Renal cortical epithelial cell (primary cell): ENCODE measurements at regions not wholly inside any gene's neighbourhood (a gene's known extent, or its start where the extent isn't known, plus 50 kb on each side); places are given as distances from the start of the nearest gene placed in this dataset.
A peak's percentile ranks its signal among the peaks of the same experiment; 100 is the strongest.
"Not testable (repeated sequence)": the region's sequence is repeated elsewhere in the genome, so short reads cannot be mapped to it uniquely, and the experiment has no call there.

Experiments
- DNase-seq: peaks from one replicate; pipeline ENCODE4 v3.0.0-alpha.2; 2011; ENCODE audit warnings: low read depth

GRCh38 chr11:98330306-98330705, 690.4 kb upstream of the CNTN5 start:
- DNase-seq, result not testable (repeated sequence)

GRCh38 chr11:98358551-98358950, 662.2 kb upstream of the CNTN5 start:
- DNase-seq, result no peak

DNA sequence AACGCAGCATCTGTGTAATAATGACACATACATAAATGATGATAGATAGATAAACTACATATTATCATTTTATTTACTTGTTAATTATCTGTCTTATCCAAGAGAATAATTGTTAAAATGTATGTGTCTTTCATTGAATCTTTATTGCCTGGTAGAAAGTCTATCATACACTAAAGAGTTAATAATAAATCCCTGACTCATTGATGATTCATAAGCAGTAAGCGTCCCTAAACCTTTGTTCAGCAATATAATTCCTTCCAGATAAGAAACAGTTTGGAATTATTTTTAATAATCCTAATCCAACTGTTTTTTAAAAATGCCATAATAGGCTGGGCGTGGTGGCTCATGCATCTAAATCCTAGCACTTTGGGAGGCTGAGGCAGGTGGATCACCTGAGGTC, 655.6 kb upstream of the CNTN5 start:
- DNase-seq, result peak; percentile 13

DNA sequence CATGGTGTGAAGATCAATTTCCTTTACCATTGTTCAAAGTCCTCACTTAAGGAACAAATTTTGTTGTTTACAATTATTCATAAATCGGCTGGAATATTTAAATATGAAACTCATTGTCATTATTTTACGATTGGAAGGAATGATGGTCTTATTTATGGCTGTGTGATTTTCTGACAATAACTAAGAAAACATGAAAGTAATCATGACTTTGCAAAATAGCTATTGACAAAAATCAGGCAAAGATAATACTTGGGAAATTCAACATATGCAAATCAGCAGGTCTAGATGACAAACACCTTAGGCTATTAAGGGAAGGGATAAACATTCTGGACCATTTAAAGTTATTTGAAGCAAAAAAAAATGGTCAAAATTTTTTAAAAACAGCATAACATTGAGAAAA, 654.8 kb upstream of the CNTN5 start:
- DNase-seq, result no peak

DNA sequence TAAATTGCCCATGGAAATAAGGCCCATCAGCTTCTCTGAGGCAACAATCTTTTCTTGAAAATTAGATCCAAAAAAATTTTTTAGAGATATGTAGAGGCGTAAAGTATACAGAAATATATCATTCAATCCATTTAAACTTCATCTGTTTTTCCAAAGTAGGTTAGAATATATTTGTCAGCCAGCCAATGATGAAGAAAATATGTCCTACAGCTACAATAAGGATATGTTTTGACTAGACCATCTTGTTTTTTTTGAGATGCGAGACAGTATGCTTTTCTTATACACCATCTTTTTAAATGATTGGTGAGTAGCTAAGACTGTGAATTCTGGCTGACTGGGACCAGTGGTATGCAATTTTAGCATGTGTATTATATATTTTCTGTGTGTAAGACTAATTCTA, 630.4 kb upstream of the CNTN5 start:
- DNase-seq, result no peak

DNA sequence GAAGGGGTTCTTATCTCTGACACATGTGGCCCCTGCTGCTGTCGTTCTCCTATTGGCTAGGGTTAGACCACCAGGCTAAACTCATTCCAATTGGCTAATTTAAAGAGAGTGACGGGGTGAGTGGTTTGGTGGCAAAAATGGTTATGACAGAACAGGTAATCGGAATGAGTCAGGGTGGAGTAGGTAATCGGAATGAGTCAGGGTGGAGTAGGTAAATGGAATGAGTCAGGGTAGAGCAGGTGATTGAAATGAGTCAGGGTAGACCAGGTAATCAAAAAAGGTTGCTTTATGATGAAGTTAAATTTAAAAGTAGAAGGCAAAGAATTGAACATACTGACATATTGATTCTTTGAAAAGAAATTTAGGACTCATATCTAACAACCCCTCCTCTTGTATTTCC, 626.2 kb upstream of the CNTN5 start:
- not testable (repeated sequence) for DNase-seq

GRCh38 chr11:98398508-98398907, 622.2 kb upstream of the CNTN5 start:
- DNase-seq, result no peak

GRCh38 chr11:98409069-98409468, 611.7 kb upstream of the CNTN5 start:
- DNase-seq, result no peak

DNA sequence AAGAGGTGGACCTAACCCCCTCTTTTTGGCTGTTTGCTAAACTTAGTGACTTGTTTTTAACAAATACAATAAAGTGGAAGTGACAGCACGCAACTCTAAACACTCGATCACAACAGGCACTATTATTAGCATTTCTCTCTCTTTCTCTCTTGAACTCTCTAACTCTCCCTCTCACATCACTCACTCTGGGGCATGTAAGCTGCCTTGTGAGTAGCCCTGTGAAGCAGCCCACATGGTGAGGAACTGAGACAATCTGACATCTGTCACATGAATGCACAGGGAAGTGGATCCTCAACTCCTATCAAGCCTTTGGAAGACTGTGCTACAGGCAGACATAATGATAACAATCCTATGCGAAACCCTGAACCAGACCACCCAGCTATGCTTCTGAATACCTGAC, 609.0 kb upstream of the CNTN5 start:
- no peak for DNase-seq

DNA sequence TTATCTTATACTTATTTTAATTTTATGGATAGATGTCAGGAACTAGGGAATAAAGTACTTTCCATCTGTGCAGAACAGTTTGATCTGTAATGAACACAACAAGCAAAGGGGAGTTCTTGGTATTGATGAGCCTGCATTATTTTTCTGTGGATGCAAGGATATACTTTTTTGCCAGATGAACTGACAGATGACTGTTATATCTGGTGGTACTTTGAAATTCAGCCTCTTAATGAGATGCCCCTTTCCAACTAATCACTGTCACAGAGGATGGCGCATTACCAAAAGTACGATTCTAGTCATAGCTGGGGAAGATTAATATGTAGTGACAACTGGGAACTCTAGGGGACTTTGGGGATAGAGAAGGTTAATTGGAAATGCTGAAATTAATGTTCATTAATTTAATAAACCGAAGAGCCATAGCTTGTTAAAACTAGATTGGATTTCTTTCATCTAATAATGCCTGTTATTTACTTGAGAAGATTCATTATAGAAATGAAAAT, 603.4 kb upstream of the CNTN5 start:
- DNase-seq, result no peak

DNA sequence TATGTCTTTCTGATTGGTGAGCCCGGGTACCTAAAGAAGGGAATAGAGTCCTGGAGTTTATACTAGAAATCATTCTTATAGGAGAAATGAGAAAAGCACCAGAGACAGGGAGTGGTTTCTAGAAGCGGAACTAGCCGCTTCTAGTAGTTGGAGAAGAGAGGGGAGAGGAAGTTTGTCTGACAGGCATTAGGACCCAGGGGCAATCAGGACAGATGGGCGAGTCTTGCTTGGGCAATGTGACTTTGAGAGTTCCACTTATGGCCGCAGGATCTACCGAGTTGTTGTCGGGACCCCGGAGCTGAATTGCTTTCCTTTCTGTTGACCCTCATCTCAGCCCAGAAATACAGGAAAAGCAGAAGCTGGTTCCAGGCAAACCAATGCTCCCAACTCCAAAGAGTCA, 596.8 kb upstream of the CNTN5 start:
- no peak for DNase-seq

DNA sequence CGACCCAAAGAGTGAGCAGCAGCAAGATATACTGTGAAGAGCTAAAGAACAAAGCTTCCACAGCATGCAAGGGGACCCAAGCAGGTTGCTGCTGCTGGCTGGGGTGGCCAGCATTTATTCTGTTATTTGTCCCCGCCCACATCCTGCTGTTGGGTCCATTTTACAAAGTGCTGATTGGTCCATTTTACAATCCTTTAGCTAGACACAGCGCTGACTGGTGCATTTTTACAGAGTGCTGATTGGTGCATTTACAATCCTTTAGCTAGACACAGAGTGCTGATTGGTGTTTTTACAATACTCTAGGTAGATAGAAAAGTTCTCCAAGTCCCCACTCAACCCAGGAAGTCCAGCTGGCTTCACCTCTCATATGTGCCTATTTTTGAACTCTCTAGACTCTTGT, 596.0 kb upstream of the CNTN5 start:
- not testable (repeated sequence) for DNase-seq

GRCh38 chr11:98431463-98432359, 589.0 kb upstream of the CNTN5 start:
- DNase-seq, result no peak

DNA sequence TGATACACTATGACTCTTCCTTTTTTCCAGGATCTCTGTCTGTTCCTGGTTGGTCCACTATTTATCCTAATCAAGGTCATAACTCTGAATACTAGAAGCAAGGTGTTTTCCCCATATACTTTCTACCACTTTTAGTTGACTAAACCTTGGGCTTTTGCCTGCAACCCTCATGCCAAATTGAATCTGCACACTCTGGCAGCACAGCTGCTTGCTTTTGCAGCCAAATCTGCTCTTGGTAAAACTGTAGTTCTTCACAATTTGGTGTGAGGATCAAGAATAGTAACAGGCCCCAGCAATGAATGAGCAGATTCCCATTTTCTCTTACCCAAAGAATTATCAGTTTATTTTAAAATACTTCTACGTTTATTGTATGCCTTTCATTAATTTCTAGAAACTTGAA, 586.5 kb upstream of the CNTN5 start:
- DNase-seq, result no peak

DNA sequence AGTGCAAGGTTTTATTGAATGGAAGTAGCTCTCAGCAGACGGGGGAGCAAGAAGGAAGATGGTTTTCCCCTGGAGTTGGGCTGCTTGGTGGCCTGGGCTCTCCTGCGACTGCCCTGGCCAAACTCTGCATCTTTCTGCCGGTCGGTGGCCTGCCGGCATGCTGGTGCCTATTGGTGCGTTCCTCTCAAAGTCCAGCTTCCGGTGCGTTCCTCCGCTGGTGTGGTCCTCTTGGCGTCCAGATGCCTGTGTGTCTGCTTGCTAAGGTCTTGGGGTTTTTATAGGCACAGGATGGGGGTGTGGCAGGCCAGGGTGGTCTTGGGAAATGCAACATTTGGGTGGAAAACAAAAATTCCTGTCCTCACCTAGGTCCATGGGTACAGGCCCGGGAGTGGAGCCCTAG, 567.4 kb upstream of the CNTN5 start:
- no peak for DNase-seq

GRCh38 chr11:98455500-98456307, 565.0 kb upstream of the CNTN5 start:
- DNase-seq, result no peak

DNA sequence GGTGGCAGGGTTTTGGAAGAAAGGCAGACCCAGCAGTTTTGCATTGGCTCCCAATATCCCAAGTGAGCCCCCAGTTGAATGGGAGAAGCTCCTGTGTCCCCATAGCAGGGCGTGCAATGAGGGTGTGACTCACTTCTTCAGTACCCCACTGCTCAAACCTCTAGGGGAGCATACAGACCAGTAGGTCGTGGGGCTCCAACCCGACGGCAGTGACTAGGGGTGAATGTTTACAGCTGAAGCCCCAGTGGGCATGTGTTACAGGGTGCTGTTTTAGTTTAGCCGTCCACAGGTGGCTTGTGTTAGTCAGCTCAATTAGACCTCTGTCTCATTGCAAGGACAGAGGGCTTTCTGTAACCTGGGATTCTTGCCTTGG, 564.5 kb upstream of the CNTN5 start:
- no peak for DNase-seq

DNA sequence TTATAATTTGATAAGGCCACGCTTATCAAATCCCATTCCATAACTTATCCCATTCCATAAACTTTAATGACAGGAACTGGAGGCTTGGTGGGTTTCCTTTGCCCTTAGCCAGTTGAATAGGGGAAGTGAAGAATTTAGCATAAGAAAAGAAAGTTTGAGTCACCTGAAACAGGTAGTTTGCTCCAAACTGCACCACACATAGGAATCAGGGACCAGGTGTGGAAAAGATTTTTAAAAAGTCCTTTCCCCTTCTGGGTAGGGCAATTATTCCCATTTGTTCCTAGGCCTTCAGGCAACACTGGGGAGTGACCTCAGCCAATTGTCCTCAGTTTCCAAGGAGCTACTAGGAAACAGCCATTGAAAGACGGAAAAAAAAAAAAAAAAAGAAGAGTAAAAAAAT, 525.7 kb upstream of the CNTN5 start:
- no peak for DNase-seq

DNA sequence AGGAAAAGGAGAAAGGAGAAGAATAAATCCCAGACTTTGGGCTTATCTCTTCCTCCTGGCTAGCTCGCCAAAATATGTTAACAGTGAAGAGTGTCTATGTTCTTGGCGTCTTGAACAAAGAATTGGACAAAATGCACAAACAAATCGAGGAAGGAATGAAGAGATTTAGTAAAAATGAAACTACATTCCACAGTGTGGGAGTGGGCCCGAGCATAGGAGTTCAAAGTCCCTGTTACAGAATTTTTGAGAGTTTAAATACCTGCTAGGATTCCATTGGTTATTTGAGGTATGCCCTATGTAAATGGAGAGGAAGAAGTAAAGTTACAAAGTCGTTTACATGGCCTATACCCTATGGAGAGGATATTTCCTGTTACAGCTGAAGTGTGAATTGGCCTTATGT, 525.1 kb upstream of the CNTN5 start:
- DNase-seq, result no peak

DNA sequence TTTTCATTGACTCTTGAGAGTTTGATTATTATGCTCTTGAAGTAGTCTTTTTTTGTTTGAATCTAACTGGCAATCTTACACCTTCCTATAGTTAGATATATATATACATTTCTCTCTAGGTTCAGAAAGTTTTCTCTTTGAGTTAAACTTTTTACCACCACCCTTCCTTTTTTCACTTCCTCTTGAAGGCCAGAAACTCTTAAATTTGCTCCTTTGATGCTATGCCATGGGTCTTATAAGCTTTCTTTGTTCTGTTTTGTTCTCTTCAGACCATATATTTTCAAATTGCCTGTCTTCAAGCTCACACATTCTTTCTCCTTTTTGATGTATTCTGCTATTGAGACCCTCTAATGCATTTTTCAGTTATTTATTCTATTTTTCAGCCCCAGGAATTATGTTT, 513.5 kb upstream of the CNTN5 start:
- no peak for DNase-seq

DNA sequence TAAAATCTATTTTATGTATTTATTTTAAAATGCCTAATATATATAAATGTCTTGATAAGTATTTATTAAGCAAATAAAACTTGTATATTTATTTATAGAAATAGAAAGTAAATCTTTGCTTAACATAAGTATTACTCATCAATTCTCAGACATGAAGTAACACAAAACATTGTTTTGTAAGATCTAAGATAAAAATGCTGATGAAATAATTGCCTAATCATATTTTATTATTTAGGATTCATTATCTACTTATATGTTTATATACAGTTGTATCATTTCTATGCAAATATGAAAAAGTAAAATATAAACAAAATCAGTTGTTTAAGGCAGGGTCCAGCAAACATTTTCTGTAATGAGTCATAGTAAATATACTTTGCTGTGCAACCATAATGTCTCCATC, 507.8 kb upstream of the CNTN5 start:
- DNase-seq, result no peak

- no peak for DNase-seq
Observed at GRCh38 chr11:98531576-98531975, 489.2 kb upstream of the CNTN5 start.

DNA sequence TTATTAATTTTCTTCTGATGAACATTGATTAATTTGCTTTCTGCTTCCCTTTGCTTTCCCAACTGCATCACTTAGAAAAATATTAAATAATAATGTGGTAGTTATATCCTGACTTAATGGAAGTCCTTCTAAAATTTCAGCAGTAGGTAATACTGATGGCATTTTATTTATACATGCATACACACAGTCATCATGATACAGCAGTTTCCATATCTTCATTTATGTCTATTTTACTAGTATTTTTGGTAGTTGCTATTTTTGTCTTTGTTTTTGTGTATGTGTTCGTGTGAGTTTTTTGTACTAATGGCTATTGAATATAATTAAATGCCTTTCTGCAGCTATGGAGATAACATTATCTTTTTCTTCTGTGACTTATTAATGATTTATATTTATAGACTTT, 484.7 kb upstream of the CNTN5 start:
- no peak for DNase-seq
